ENCODE measurements at regions not wholly inside any gene's neighbourhood (a gene's known extent, or its start where the extent isn't known, plus 50 kb on each side); places are given as distances from the start of the nearest gene placed in this dataset.
"Not testable (repeated sequence)": the region's sequence is repeated elsewhere in the genome, so short reads cannot be mapped to it uniquely, and the experiment has no call there.

- peak; percentile 89 to 92 for ATAC-seq
Observed at GRCh38 chr1:148263128-148263905, 111.2 kb upstream of the NBPF11 start.

GRCh38 chr1:148261684-148262083, 109.6 kb upstream of the NBPF11 start:
- not testable (repeated sequence) for ATAC-seq

DNA sequence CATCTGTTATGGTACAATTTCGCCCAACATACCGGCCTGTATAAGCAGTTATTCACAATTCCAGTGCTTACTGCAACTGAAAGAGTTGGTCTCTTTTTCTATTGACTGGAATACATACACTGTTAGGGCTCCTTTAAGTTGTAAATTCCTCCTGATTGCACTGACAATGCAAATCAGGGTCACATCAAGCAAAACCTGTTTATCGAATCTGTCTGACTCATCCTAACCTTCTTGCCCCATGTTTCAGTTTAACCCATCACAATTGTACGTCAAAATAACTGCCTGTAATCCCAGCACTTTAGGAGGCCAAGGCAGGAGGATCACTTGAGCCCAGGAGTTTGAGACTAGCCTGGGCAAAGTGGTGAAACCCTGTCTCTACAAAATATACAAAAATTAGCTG, 105.8 kb upstream of the NBPF11 start:
- not testable (repeated sequence) for ATAC-seq

- ATAC-seq, result peak in 1 of 2 donors; percentile 53
Observed at GRCh38 chr1:148254611-148255429, 102.7 kb upstream of the NBPF11 start.

GRCh38 chr1:148253808-148254207, 101.7 kb upstream of the NBPF11 start:
- not testable (repeated sequence) for ATAC-seq

GRCh38 chr1:148248798-148249197, 96.7 kb upstream of the NBPF11 start:
- peak; percentile 91 to 98 for ATAC-seq

DNA sequence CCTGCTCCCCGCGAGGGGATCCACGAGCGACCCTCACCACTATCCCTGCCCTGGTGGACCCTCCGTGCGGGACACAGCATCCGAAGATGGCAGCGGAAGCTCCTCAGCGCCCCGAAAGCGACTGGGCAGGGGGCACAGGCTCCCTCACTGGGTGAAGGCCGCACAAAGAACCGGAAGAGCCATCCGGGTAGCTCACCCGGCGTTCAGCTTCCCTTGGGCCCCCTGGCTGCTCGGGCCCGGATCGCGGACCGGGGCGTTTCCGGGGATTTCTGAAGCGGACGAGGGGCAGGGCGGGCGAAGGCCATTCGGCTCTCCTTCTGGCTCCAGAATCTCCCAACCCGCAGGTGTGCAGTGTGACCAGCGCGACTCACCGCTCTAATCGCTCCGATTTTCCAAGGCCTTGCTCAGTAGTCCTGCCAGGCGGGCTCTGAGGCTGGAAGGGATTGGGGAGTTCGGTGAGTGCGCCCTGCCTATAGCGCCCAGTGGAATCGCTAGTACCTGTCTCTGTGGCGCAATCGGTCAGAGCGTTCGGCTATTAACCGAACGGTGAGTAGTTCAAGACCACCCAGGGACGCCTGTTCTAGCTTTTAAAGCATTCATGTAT, 94.3 kb upstream of the NBPF11 start:
- not testable (repeated sequence) for ATAC-seq

- ATAC-seq, result not testable (repeated sequence)
Observed at GRCh38 chr1:148245843-148246242, 93.8 kb upstream of the NBPF11 start.

DNA sequence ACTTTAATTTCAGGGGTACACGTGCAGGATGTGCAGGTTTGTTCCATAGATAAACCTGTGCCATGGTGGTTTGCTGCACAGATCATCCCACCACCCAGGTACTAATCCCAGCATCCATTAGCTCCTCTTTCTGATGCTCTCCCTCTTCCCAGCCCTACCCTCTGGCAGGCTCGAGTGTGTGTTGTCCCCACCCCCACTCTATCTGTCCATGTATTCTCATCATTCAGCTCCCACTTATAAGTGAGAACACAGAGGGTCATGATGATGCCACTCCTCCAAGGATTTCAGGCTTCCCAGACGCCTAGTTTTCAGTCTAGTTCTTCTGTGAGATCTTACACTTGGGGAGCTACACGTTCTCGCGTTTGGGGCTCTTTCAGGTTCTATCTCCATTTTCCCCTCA, 93.4 kb upstream of the NBPF11 start:
- ATAC-seq, result not testable (repeated sequence)

DNA sequence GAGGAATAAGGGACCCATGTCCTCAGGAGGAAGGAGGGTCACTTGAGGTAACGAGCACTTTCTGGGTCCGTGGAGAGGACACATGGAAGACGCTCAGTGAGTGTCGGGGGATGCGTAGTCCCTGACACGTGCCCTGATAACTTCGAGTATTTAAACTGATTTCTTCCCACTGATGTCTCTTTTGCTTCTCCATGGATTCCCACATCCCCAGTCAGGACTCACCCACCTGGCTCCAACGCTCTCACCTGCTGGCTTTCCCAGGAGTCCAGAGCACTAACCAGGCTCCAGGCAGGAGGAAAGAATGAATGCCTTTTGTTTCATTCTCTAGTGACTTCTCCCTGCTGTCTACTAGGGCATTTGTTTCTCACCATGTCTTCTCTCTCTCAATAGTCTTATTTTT, 81.2 kb upstream of the NBPF11 start:
- not testable (repeated sequence) for ATAC-seq

GRCh38 chr1:148228846-148229245, 76.8 kb upstream of the NBPF11 start:
- not testable (repeated sequence) for ATAC-seq

DNA sequence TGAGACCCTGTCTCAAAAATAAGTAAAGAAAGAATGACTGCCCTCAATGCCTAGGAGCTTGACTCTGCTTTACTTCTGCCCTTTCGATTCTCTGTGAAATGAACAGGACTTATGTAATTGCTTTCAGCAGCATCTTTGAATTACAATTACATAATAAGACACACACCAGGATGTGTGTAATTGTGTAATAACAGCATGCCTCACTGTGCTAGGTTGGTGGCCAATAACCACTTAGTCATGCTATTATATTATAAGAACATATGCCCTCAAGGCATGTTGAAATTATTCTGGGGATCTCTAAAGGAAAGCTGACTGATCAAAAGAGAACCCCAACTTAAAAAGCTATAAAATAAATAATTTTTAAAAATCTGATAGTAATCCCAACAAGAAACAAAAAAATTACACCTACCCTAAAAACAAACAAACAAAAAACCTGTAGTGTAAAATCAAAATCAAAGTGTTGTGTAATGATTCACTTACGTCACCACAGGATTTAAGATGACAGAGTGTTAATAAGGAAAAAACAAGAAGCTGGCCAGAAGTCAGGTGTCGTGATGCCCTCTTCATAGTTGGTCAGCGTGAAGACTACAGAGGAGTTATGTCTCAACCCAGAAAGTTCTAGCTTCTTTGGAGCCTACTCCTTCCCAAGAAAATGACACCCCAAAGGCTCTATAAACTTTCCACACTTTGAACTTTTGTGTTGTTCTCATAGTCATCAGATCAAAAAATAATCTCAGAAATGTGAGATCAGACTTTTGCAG, 70.5 kb upstream of the NBPF11 start:
- ATAC-seq, result not testable (repeated sequence)

GRCh38 chr1:148221593-148221992, 69.5 kb upstream of the NBPF11 start:
- ATAC-seq, result not testable (repeated sequence)

GRCh38 chr1:148219229-148219628, 67.1 kb upstream of the NBPF11 start:
- not testable (repeated sequence) for ATAC-seq

DNA sequence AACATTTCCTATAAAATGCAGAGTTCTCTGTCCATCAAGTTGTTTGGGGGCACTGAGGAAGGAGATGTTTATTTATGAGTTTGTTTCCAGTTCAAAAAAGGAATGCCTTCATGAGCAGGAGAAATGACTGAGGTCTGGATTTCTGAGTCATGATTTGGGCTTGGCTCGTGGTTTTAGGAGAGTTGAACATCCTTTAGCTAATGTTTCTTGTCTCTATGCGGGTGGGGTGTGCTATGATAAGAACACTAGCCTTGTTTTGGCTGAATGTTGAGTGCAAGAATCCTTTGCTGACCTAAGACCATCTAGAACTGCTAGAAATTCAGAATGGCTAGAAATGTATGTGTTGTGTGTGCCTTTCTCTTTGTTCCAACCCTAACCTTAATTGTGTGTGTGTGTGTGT, 59.1 kb upstream of the NBPF11 start:
- not testable (repeated sequence) for ATAC-seq

- ATAC-seq, result not testable (repeated sequence)
Observed at GRCh38 chr1:148210624-148211023, 58.5 kb upstream of the NBPF11 start.

GRCh38 chr1:148210166-148210565, 58.1 kb upstream of the NBPF11 start:
- ATAC-seq, result not testable (repeated sequence)

GRCh38 chr1:148202013-148202412, 49.9 kb upstream of the NBPF11 start:
- not testable (repeated sequence) for ATAC-seq

All from activated CD4-positive, CD25-positive, alpha-beta regulatory T cell treated with anti-CD3 and anti-CD28 coated beads, Interleukin-2, amount 50 U/mL, for 24 hours (primary cell).